ENCODE measurements at regions not wholly inside any gene's neighbourhood (a gene's known extent, or its start where the extent isn't known, plus 50 kb on each side); places are given as distances from the start of the nearest gene placed in this dataset.

DNA sequence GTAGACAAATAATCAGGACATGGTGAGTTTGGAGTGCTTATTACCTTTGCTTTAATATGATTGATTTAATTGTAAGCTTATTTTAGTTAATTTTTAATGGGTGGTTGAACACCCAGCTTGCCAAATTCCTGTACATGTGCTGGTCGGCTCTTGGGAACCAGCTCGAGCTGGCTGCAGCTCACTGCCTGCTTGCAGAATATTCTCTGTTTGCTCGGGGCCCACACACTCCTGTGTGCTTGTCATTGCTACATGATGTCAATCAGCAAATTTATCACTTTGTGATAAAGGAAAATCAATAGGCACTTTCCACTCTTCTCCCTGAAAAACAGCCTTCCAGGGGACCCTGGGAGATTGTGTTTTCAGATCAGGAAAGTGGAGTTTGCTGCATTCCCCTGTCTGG, 141.1 kb upstream of the LHX5 start:
- TF ChIP-seq, protein P1, sequence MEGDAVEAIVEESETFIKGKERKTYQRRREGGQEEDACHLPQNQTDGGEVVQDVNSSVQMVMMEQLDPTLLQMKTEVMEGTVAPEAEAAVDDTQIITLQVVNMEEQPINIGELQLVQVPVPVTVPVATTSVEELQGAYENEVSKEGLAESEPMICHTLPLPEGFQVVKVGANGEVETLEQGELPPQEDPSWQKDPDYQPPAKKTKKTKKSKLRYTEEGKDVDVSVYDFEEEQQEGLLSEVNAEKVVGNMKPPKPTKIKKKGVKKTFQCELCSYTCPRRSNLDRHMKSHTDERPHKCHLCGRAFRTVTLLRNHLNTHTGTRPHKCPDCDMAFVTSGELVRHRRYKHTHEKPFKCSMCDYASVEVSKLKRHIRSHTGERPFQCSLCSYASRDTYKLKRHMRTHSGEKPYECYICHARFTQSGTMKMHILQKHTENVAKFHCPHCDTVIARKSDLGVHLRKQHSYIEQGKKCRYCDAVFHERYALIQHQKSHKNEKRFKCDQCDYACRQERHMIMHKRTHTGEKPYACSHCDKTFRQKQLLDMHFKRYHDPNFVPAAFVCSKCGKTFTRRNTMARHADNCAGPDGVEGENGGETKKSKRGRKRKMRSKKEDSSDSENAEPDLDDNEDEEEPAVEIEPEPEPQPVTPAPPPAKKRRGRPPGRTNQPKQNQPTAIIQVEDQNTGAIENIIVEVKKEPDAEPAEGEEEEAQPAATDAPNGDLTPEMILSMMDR (IDR thresholded peaks at IDR 0.05; ENCODE audit: insufficient read depth, low read depth, low read length, missing control alignments) = no peak
- no peak for DNase-seq (ENCODE audit: low read depth)
- H3K4me3 ChIP-seq (ENCODE audit: low read depth, low read length) = no peak overlapping the region

DNA sequence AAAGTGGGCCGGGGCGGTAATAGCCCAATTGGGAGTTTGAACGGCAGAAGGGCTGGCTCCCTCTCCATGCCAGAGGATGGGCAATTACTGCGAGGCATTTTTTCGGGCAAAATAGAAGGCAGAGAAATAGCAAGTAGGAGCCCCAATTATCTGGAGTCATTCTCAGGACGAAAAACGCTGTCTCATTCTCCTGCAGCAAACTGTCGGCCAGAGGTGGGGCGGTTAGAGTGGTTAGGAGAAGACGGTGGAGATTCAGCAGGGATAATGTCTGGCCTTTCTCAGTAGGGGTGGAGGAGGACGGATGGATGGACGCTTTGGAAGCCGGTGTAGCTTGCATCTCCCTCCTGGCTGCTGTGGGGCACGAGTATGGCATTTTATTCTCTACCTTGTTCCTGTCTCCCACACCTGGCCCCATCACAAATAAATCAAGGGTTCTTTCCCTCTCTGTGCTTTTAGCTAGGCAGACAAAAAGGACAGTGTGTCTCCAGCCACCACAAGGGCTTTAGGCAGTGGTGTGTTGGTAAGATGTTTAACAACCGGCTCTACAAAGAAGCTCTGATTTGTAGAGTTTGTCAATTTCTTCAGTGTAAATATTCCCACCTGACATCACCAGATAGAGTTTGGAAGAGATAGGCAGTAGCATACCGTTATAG, 140.5 kb upstream of the LHX5 start:
- H3K4me3 ChIP-seq (ENCODE audit: low read depth, low read length) = no peak overlapping the region
- TF ChIP-seq, protein P1 (IDR thresholded peaks at IDR 0.05; ENCODE audit: insufficient read depth, low read depth, low read length, missing control alignments) = no peak

DNA sequence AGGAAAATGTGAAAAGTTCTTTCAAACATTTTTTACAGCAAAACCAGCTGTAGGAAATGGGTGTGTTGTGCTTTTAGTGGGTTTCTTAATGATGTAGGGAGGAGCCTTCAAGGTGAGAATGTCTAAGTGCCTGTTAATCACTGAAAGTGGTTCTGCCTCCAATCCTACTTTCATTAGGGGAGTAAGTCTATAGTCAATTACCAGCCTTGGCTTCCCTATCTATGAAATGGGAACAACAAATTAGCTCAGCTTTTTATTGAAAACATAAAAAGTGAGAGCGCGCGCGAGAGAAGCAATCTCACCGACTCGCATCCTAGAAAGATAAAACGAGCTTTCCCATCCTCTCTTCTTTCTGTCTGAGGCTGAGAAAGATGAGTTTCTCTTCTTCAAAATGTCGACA, 140.0 kb upstream of the LHX5 start:
- TF ChIP-seq, protein P1 (IDR thresholded peaks at IDR 0.05; ENCODE audit: insufficient read depth, low read depth, low read length, missing control alignments) = no peak
- H3K4me3 ChIP-seq (ENCODE audit: low read depth, low read length) = no peak overlapping the region
- no peak for DNase-seq (ENCODE audit: low read depth)

More for the DNA sequence above, 140.5 kb upstream of the LHX5 start:
- no peak for DNase-seq (ENCODE audit: low read depth)

- TF ChIP-seq, protein P1 (IDR thresholded peaks at IDR 0.05; ENCODE audit: insufficient read depth, low read depth, low read length, missing control alignments) = no peak
These were observed 139.0 kb upstream of the LHX5 start for GRCh38 chr12:113610698-113611097.

DNA sequence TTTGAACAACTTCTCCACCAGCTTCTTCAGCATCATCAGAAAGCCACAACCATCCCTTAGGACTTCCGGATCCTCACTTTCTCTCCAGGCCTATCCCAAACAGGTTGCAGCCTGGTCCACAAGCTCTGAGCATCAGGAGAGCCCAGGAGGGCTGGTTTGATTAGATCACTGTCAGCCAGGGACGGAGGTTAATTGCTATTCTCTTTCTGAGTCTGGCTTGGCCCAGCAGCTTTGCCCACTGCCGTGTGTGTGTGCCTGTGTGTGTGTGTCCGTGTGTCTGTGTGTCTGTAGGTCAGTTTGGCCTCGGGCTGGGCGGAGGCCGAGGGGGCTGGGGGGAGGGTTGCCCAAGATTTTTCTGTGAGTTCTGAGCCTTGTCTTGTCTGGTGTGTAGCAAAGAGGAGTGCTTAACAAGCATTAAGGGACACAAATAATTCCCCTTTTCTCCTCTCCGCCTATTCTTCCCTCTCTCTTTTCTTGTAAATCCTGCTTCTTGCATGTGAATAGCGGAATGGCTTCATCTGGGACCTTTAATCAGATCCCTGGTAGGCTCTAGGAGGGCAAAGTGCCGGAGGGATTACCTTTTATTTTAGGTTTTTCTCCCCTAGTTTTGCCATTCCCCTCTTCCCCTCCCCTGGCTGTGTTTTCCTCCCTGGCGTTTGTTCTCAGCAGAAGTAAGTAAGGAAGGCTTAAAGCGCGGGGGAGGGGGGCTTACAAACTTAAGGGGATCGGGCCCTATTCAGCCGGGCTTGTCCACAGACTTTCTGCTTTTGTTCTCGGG, 138.2 kb upstream of the LHX5 start:
- DNase-seq (ENCODE audit: low read depth) = no peak
- TF ChIP-seq, protein P1 (IDR thresholded peaks at IDR 0.05; ENCODE audit: insufficient read depth, low read depth, low read length, missing control alignments) = no peak
- no peak overlapping the region for H3K4me3 ChIP-seq (ENCODE audit: low read depth, low read length)

More at GRCh38 chr12:113610698-113611097, 139.0 kb upstream of the LHX5 start:
- no peak overlapping the region for H3K4me3 ChIP-seq (ENCODE audit: low read depth, low read length)
- no peak for DNase-seq (ENCODE audit: low read depth)

DNA sequence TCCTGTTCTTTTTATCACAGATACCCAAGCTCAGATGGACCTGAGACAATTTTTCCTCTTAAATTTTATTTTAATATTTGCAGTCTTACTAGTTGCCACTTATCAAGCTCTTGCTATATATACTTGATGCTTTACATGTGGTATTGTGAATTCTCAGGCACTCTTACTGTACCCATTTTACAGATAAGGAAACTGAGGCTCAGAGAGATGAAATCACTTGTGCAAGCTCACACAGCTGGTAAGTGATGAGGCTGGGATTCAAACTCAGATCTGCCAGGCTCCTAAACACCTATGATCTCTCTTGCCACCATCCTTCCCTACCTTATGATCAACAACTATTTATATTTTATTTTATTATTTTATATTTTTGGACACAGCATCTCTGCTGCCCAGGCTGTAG, 133.0 kb upstream of the LHX5 start:
- H3K4me3 ChIP-seq (ENCODE audit: low read depth, low read length) = no peak overlapping the region
- DNase-seq (ENCODE audit: low read depth) = no peak
- TF ChIP-seq, protein P1 (IDR thresholded peaks at IDR 0.05; ENCODE audit: insufficient read depth, low read depth, low read length, missing control alignments) = no peak

Measured in GM12865 (cell line).